ENCODE measurements at regions not wholly inside any gene's neighbourhood (a gene's known extent, or its start where the extent isn't known, plus 50 kb on each side); places are given as distances from the start of the nearest gene placed in this dataset.

- H3K4me3 ChIP-seq (ENCODE audit: low read length), result no peak overlapping the region
- no peak for TF ChIP-seq CTCF (conservative IDR thresholded peaks at IDR 0.05; ENCODE audit: low read depth, low read length)
Measured at GRCh38 chr2:78521938-78522337, 503.6 kb upstream of the REG3G start.

GRCh38 chr2:78532762-78533379, 492.6 kb upstream of the REG3G start:
- no peak for DNase-seq (ENCODE audit: low read depth)
- TF ChIP-seq CTCF (conservative IDR thresholded peaks at IDR 0.05; ENCODE audit: low read depth, low read length), result no peak
- no peak overlapping the region for H3K4me3 ChIP-seq (ENCODE audit: low read length)

More at GRCh38 chr2:78521938-78522337, 503.6 kb upstream of the REG3G start:
- no peak for DNase-seq (ENCODE audit: low read depth)

- DNase-seq (ENCODE audit: low read depth), result no peak
- no peak overlapping the region for H3K4me3 ChIP-seq (ENCODE audit: low read length)
- TF ChIP-seq CTCF (conservative IDR thresholded peaks at IDR 0.05; ENCODE audit: low read depth, low read length), result no peak
Measured at GRCh38 chr2:78535395-78535794, 490.1 kb upstream of the REG3G start.

GRCh38 chr2:78538322-78538721, 487.2 kb upstream of the REG3G start:
- TF ChIP-seq CTCF (conservative IDR thresholded peaks at IDR 0.05; ENCODE audit: low read depth, low read length), result no peak
- DNase-seq (ENCODE audit: low read depth), result no peak
- no peak overlapping the region for H3K4me3 ChIP-seq (ENCODE audit: low read length)

- DNase-seq (ENCODE audit: low read depth), result no peak
- no peak overlapping the region for H3K4me3 ChIP-seq (ENCODE audit: low read length)
- no peak for TF ChIP-seq CTCF (conservative IDR thresholded peaks at IDR 0.05; ENCODE audit: low read depth, low read length)
Measured at GRCh38 chr2:78540255-78540654, 485.2 kb upstream of the REG3G start.

- no peak for DNase-seq (ENCODE audit: low read depth)
- TF ChIP-seq CTCF (conservative IDR thresholded peaks at IDR 0.05; ENCODE audit: low read depth, low read length), result no peak
- no peak overlapping the region for H3K4me3 ChIP-seq (ENCODE audit: low read length)
Measured at GRCh38 chr2:78541088-78541450, 484.4 kb upstream of the REG3G start.

- no peak overlapping the region for H3K4me3 ChIP-seq (ENCODE audit: low read length)
- no peak for TF ChIP-seq CTCF (conservative IDR thresholded peaks at IDR 0.05; ENCODE audit: low read depth, low read length)
- no peak for DNase-seq (ENCODE audit: low read depth)
Measured at GRCh38 chr2:78541451-78542267, 483.8 kb upstream of the REG3G start.
